NCI-H524 (cell line): ENCODE measurements at regions not wholly inside any gene's neighbourhood (a gene's known extent, or its start where the extent isn't known, plus 50 kb on each side); places are given as distances from the start of the nearest gene placed in this dataset.
"Not testable (repeated sequence)": the region's sequence is repeated elsewhere in the genome, so short reads cannot be mapped to it uniquely, and the experiment has no call there.

Experiments used
- DNase-seq, 2 experiments: peaks; one replicate each; lab custom pipeline; 2025; lab: John Stamatoyannopoulos, UW

- peak; percentile 5 to 57 for DNase-seq
Measured at GRCh38 chr3:18237251-18238005, 187.7 kb downstream of the SATB1 start.

DNA sequence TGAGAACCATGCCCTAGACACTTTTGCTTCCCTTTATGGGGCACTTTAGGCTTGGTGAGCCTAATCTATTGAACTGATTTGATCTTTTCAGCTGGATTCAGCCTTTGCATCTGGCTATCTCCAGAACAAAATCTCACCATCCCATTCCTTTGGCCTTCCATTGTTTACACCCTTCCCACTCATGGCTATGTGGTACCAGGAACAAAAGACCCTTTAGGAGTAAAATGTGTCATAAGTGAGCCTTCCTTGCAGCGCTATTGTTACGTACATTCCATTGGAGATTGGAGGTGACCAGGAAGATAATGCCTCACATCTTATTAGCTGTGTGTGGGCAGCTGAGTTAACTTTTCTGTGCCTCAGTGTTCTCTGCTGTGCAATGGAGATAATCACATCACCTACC is 188.4 kb downstream of the SATB1 start:
- DNase-seq = no peak

- no peak for DNase-seq
Measured at GRCh38 chr3:18234717-18235335, 190.3 kb downstream of the SATB1 start.

DNA sequence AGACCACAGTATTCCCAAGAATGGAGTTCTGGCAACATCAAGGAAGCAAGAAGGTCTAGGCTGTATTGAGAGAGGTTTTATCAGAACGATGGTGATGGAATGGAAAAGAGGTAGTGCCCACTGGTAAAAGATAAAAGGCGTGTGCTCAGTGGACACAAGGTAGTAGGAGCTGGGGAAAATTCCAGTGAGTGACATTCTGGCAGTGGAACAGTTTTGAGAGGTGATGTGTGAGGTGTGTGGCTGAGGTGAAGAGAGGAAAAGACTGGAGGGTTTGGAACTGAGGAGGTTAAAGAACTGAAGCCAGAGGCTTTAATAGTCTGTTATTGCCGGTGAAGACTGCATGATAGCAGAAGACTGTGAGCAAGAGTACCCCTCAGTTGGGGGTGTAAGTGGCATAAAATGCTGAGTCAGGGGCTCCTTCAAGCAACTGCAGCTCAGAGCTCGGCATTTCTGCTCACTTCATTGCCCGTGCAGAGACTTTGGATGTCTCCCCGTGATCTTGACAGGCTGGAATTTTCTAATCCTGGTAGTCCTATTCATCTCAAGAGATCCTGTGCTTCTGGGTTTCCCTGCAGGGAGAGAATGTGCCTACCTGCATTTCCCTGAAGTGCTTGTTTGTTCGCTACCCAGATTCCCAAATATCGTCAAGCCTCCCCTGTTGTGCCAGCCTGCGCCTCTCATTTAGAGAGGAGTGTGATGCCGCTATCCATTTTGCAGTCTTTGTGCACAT is 191.0 kb downstream of the SATB1 start:
- no peak for DNase-seq

- no peak for DNase-seq
Measured at GRCh38 chr3:18232317-18232716, 192.8 kb downstream of the SATB1 start.

- DNase-seq = no peak
Measured at GRCh38 chr3:18228060-18228459, 197.1 kb downstream of the SATB1 start.

- no peak for DNase-seq
Measured at GRCh38 chr3:18225709-18226108, 199.4 kb downstream of the SATB1 start.

DNA sequence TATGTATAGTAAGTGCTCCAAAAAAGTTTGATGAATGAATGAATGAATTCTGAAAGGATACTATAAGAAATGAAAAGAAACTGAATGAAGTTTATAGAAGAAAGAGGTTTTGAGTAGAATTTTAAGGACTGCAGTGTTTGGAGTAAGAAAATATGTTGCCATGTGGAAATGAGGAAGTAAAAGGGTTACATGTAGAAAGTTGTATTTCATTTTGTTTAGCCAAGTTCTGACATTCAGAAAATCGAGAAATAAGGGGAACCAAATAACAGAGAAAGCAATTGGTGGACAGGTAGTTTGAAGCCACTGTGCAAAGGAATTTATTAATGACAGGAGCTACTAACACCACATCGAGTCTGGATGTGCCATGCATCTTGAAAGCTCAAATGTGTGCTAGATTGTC is 200.7 kb downstream of the SATB1 start:
- DNase-seq = no peak

DNA sequence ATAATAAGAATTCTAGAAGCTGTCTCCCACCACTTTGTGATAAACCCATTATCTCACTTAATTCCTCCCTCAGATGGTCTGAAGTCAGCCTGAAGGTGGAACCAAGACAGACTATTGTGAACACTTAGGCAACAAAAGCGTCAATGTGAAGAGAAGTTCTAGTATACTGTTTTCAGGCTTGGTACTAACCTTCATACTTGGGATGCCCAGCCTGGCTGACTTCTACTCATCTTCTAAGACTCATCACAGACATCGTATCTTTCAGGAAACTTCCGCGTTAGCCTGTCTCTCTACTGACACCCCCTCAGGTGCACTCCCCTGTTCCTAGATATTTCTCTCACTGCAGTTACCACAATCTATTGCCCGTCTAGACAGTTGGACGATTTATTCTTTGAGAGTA is 201.2 kb downstream of the SATB1 start:
- DNase-seq = no peak

DNA sequence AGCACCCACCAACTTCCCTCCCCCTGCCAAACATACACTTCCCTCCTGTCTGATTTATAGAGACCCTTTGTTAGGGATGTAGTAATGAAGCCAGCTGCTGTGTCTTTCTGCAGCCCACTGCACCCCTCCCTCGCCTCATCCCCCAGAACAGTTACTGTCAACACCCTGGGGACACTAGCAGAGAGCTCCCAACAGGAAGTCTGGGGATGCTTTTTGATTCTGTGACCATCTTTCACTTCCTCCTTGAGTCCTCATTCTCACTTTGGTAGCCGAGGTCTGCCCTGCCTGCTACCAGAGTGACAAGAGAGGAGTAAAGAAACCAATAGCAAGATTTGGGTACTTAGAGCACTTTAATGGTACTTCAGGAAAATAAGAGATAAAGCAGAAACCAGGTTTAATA is 201.6 kb downstream of the SATB1 start:
- DNase-seq = no peak

GRCh38 chr3:18222686-18223085 is 202.5 kb downstream of the SATB1 start:
- no peak for DNase-seq

GRCh38 chr3:18217507-18218174 is 207.5 kb downstream of the SATB1 start:
- no peak for DNase-seq

- no peak for DNase-seq
Measured at GRCh38 chr3:18216996-18217395, 208.1 kb downstream of the SATB1 start.

GRCh38 chr3:18215639-18216038 is 209.5 kb downstream of the SATB1 start:
- no peak for DNase-seq

- no peak for DNase-seq
Measured at GRCh38 chr3:18211116-18211515, 214.0 kb downstream of the SATB1 start.

DNA sequence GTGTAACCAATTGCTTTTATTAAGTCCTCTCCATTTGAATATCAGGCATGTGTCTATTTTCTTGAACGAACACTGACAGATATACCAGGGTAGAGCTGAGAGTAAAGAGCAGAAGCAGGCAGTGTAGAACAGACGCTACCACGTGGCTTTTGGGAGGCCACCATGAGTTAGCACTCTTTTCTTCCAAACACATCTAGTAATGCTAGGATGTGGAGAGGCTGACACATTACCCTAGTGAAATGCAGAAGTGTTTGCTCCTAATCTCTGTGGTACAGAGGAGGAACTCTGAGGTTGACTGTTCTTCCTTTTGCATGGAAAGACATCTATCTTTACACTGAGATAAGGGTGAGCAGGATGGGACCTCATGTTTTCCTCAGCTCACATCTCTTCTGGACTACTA is 216.3 kb downstream of the SATB1 start:
- DNase-seq = no peak

DNA sequence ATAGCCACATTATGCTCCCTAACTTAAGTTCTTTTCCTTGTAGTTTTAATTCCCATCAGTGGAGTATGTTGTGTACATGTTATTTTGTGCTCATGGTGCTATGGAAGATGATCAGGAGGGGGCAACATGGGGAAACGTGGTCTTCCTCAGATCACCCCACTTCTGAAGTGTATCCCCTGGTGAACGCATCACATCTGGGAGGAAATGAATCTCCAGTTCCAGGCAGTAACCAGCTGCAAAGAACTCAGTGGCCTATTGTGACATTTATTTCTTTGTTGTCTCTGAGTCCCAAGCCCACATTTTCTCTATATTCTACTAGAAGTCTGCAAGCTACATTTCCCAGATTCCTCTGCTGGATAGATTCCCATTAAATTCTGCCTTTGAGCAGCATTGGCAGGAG is 217.0 kb downstream of the SATB1 start:
- no peak for DNase-seq

GRCh38 chr3:18207226-18207625 is 217.9 kb downstream of the SATB1 start:
- no peak for DNase-seq

- not testable (repeated sequence) for DNase-seq
Measured at GRCh38 chr3:18205701-18206100, 219.4 kb downstream of the SATB1 start.

DNA sequence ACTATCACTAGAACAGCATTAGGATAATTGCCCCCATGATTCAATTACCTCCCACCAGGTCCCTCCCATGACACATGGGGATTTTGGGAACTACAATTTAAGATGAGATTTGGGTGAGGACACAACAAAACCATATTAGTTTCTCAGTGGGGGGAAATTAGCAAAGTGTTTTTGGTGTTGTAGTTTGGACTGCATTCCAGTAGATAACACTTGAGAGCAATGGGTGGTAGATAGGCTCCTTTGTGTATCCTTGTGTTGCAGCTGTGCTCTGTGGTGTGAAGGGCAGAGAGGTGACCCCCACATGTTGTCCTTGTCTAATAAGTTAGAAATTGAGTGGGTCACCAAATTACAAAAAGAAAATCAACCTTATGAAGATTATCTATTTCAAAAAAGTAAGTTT is 223.8 kb downstream of the SATB1 start:
- no peak for DNase-seq

GRCh38 chr3:18199757-18200156 is 225.4 kb downstream of the SATB1 start:
- DNase-seq = no peak

GRCh38 chr3:18195836-18196235 is 229.3 kb downstream of the SATB1 start:
- DNase-seq = no peak

- no peak for DNase-seq
Measured at GRCh38 chr3:18194431-18194830, 230.7 kb downstream of the SATB1 start.
